Peyer's patch (tissue), 4 donors: ENCODE measurements at regions not wholly inside any gene's neighbourhood (a gene's known extent, or its start where the extent isn't known, plus 50 kb on each side); places are given as distances from the start of the nearest gene placed in this dataset.

Source experiments
- DNase-seq, 3 donors: peaks; one replicate each; pipeline ENCODE4 v3.0.0-alpha.2; 2017 to 2019
- H3K27ac ChIP-seq, 4 donors: fragments of 200-600 bp; sonication (generic); one replicate each; pipeline ENCODE4 v1.5.1; 2016 to 2019
- H3K27me3 ChIP-seq, 2 donors: fragments of 200-600 bp; sonication (generic); one replicate each; pipeline ENCODE4 v1.5.1; 2019
- H3K36me3 ChIP-seq, 3 donors: fragments of 200-600 bp; sonication (generic); one replicate each; pipeline ENCODE4 v1.5.1; 2016 to 2019
- H3K4me1 ChIP-seq, 4 donors: fragments of 200-600 bp; sonication (generic); one replicate each; pipeline ENCODE4 v1.5.1; 2016 to 2019
- H3K4me3 ChIP-seq, 4 donors: fragments of 200-600 bp; sonication (generic); 1 replicate in 3 of 4; 2 replicates in 1 of 4; pipeline ENCODE4 v1.5.1; 2016 to 2019; ENCODE audit warnings: mild to moderate bottlenecking in 1 of 4
- H3K9me3 ChIP-seq, 4 donors: fragments of 200-600 bp; sonication (generic); one replicate each; pipeline ENCODE4 v1.5.1; 2016 to 2019; ENCODE audit warnings: mild to moderate bottlenecking in 1 of 4
- CTCF ChIP-seq, 6 experiments: fragments of 450-650 bp in 4 of 6; fragments of 200-600 bp in 2 of 6; sonication (generic) in 1 of 6; IDR thresholded peaks; one replicate each; pipeline ENCODE4 v1.5.1; 2017 to 2019; ENCODE audit warnings: antibody characterized with exemption in 6 of 6, mild to moderate bottlenecking in 3 of 6, moderate library complexity in 1 of 6
- POLR2A ChIP-seq, 2 donors: fragments of 450-650 bp; IDR thresholded peaks; one replicate each; pipeline ENCODE4 v1.5.1; 2017; ENCODE audit warnings: antibody characterized with exemption in 2 of 2, mild to moderate bottlenecking in 2 of 2, moderate library complexity in 2 of 2

- Histone ChIP-seq H3K27ac (no peak overlapping the region), H3K9me3 (no peaks in the 10 kb centered on the region), H3K4me3 (no peak overlapping the region), H3K27me3 (no peaks in the 10 kb centered on the region), H3K4me1 (no peaks in the 10 kb centered on the region), H3K36me3 (no peaks in the 10 kb centered on the region)
- no peak for DNase-seq
- TF ChIP-seq CTCF (IDR thresholded peaks at IDR 0.05): no peak
- no peak for TF ChIP-seq POLR2A (IDR thresholded peaks at IDR 0.05)
Measured at GRCh38 chr18:27614951-27615844, 430.1 kb upstream of the CHST9 start.

- Histone ChIP-seq H3K36me3 (no peaks in the 10 kb centered on the region), H3K4me1 (no peaks in the 10 kb centered on the region), H3K9me3 (no peaks in the 10 kb centered on the region), H3K4me3 (no peak overlapping the region), H3K27me3 (no peaks in the 10 kb centered on the region), H3K27ac (no peak overlapping the region)
- DNase-seq: no peak
- TF ChIP-seq CTCF (IDR thresholded peaks at IDR 0.05) (no peak), POLR2A (IDR thresholded peaks at IDR 0.05) (no peak)
Measured at GRCh38 chr18:27609221-27609620, 424.1 kb upstream of the CHST9 start.

GRCh38 chr18:27608742-27609141 is 423.6 kb upstream of the CHST9 start:
- Histone ChIP-seq H3K36me3 (no peaks in the 10 kb centered on the region), H3K4me1 (no peaks in the 10 kb centered on the region), H3K9me3 (no peaks in the 10 kb centered on the region), H3K27me3 (no peaks in the 10 kb centered on the region), H3K4me3 (no peak overlapping the region), H3K27ac (no peak overlapping the region)
- no peak for DNase-seq
- TF ChIP-seq POLR2A (IDR thresholded peaks at IDR 0.05) (no peak), CTCF (IDR thresholded peaks at IDR 0.05) (peak in 4 of 6 experiments; percentile 6 to 40 (median 30))

GRCh38 chr18:27608174-27608573 is 423.1 kb upstream of the CHST9 start:
- H3K27ac ChIP-seq: no peak overlapping the region
- H3K36me3 ChIP-seq: no peaks in the 10 kb centered on the region
- TF ChIP-seq POLR2A (IDR thresholded peaks at IDR 0.05) (no peak), CTCF (IDR thresholded peaks at IDR 0.05) (no peak)
- no peak for DNase-seq
- no peaks in the 10 kb centered on the region for H3K4me1 ChIP-seq
- no peak overlapping the region for H3K4me3 ChIP-seq
- no peaks in the 10 kb centered on the region for H3K9me3 ChIP-seq
- H3K27me3 ChIP-seq: no peaks in the 10 kb centered on the region

GRCh38 chr18:27606741-27607140 is 421.6 kb upstream of the CHST9 start:
- TF ChIP-seq POLR2A (IDR thresholded peaks at IDR 0.05) (no peak), CTCF (IDR thresholded peaks at IDR 0.05) (no peak)
- no peak overlapping the region for H3K4me3 ChIP-seq

More at GRCh38 chr18:27606741-27607140, 421.6 kb upstream of the CHST9 start:
- H3K9me3 ChIP-seq: no peaks in the 10 kb centered on the region
- H3K36me3 ChIP-seq: no peaks in the 10 kb centered on the region
- no peak overlapping the region for H3K27ac ChIP-seq
- H3K27me3 ChIP-seq: no peaks in the 10 kb centered on the region
- H3K4me1 ChIP-seq: no peaks in the 10 kb centered on the region
- DNase-seq: no peak
